ENCODE measurements at regions not wholly inside any gene's neighbourhood (a gene's known extent, or its start where the extent isn't known, plus 50 kb on each side); places are given as distances from the start of the nearest gene placed in this dataset.

DNA sequence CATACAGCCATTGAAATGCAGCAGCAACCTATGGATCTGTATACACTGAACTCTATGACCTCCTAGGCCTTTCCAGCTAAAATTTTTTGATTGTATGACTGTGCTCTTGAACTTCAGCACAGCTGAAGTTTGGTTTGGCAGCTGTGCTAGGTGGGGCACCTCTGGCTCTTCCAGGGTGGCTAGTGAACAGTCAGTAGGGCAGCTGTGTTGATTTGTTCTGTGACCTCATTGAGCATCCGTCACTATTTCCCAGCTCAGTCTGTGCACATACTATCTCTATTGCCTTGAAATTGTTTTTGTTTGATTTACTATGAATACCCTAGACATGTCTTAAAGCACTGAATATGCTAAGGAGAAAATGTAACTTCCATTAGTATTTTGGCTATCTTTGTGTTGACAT, 363.2 kb upstream of the NAALADL2 start (continued):
- no peak for TF ChIP-seq SIX5 (IDR thresholded peaks at IDR 0.05; ENCODE audit: low read depth, low read length)

DNA sequence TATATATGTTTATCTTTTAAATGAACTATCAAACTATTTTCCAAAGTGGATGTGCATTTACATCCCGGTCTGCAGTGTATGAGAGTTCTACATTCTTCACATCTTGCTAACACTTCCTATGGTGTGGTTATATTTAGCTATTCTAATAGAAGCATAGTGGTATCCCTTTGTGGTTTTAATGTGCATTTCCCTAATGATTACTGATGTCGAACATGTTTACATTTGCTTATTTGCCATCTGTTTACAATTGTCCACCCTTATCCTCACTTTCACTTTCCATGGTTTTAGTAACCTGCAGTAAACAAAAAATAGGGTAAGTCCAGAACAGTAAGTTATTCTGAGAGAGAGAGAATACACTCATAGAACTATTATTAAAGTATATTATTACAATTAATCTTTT, 360.5 kb upstream of the NAALADL2 start:
- Histone ChIP-seq H3K14ac (ENCODE audit: insufficient read length) (no peak overlapping the region), H3K56ac (replicated peaks; ENCODE audit: insufficient read length, low read depth, low read length) (no peak overlapping the region), H4K20me1 (replicated peaks in 1 of 2; ENCODE audit: control insufficient read depth in 1 of 2, insufficient read depth in 2 of 2, low read length in 2 of 2) (no peaks in the 10 kb centered on the region), H3K79me1 (ENCODE audit: low read depth, low read length) (no peaks in the 10 kb centered on the region), H3K9me3 (ENCODE audit: insufficient read depth in 2 of 2, low read depth in 1 of 2, low read length in 1 of 2) (no peaks in the 10 kb centered on the region), H2BK5ac (ENCODE audit: low read depth, low read length) (no peak overlapping the region), H3K23me2 (ENCODE audit: low read depth, low read length) (no peaks in the 10 kb centered on the region), H3K36me3 (ENCODE audit: control insufficient read depth in 2 of 4, insufficient read depth in 4 of 4, low read length in 3 of 4) (no peaks in the 10 kb centered on the region), H2BK15ac (ENCODE audit: low read length) (no peak overlapping the region), H3K79me2 (ENCODE audit: control insufficient read depth in 1 of 2, insufficient read depth in 2 of 2, low read length in 2 of 2) (no peaks in the 10 kb centered on the region), H4K8ac (ENCODE audit: extremely low read depth, insufficient read depth, low read length) (no peak overlapping the region), H2BK20ac (ENCODE audit: low read length) (no peak overlapping the region), H4K5ac (ENCODE audit: insufficient read length, low read depth, low read length) (no peak overlapping the region), H3K18ac (ENCODE audit: extremely low read depth, low read length) (no peak overlapping the region), H3K27me3 (replicated peaks in 1 of 4; ENCODE audit: control insufficient read depth in 3 of 4, extremely low read depth in 1 of 4, insufficient read depth in 3 of 4, low read length in 3 of 4) (no peaks in the 10 kb centered on the region), H3K4me2 (ENCODE audit: insufficient read depth in 1 of 2, low read depth in 2 of 2, low read length in 2 of 2) (no peak overlapping the region), H4K91ac (replicated peaks; ENCODE audit: insufficient read length, low read length) (no peak overlapping the region), H3K27ac (ENCODE audit: low read depth, low read length) (no peak overlapping the region), H3K4ac (replicated peaks; ENCODE audit: insufficient read length, low read depth, low read length) (no peak overlapping the region), H2AK5ac (ENCODE audit: low read depth, low read length) (no peak overlapping the region), H2AFZ (ENCODE audit: low read length) (no peak overlapping the region), H2BK120ac (replicated peaks; ENCODE audit: low read depth, low read length) (no peak overlapping the region), H3K9ac (replicated peaks in 1 of 4; ENCODE audit: extremely low read depth in 1 of 4, low read depth in 3 of 4, low read length in 3 of 4) (no peak overlapping the region), H2BK12ac (ENCODE audit: low read depth, low read length) (no peak overlapping the region), H3K23ac (ENCODE audit: insufficient read length) (no peak overlapping the region), H3K4me1 (replicated peaks in 1 of 4; ENCODE audit: control insufficient read depth in 3 of 4, insufficient read depth in 4 of 4, low read length in 3 of 4) (no peaks in the 10 kb centered on the region), H3K4me3 (ENCODE audit: extremely low read depth in 1 of 4, insufficient read depth in 2 of 4, low read depth in 3 of 4, low read length in 4 of 4) (no peak overlapping the region)
- ChIA-PET POLR2A (ENCODE audit: partially characterized antibody) (no interaction called here), CTCF (ENCODE audit: partially characterized antibody) (interaction anchor here (1.0 kb wide), 1 partner anchor 9 kb away, joined by 3 read pairs; no protein-coding TSS in a partner anchor)
- no peak for DNase-seq (ENCODE audit: low read depth in 1 of 2, low spot score in 2 of 2)
- WGBS, 2 experiments (ENCODE audit: extremely low coverage in 1 of 2, insufficient coverage in 1 of 2, insufficient read length in 1 of 2, insufficient replicate concordance in 2 of 2, low coverage in 1 of 2, low lambda C conversion rate in 2 of 2, missing lambda C conversion rate in 1 of 2), result 85% methylated on average over 2 of the region's 2 CpGs; no CpG with 5 or more reads in 1 of the 2 experiments
- FAIRE-seq, result no peak
- TF ChIP-seq RBBP5 (IDR thresholded peaks at IDR 0.05; ENCODE audit: borderline replicate concordance, low read depth, low read length) (no peak), SAP30 (IDR thresholded peaks at IDR 0.05; ENCODE audit: insufficient read depth, insufficient replicate concordance, low read length) (no peak), GTF2F1 (IDR thresholded peaks at IDR 0.05; ENCODE audit: borderline replicate concordance, low read depth, low read length) (no peak), CREB1 (IDR thresholded peaks at IDR 0.05) (no peak), MAFK (IDR thresholded peaks at IDR 0.05; ENCODE audit: low read depth, low read length) (no peak), TEAD4 (IDR thresholded peaks at IDR 0.05; ENCODE audit: low read depth, low read length) (no peak), CHD2 (IDR thresholded peaks at IDR 0.05; ENCODE audit: low read length) (no peak), CEBPB (IDR thresholded peaks at IDR 0.05; ENCODE audit: low read depth, low read length) (no peak), SP2 (IDR thresholded peaks at IDR 0.05; ENCODE audit: low read length) (no peak), SRF (IDR thresholded peaks at IDR 0.05; ENCODE audit: low read depth, low read length) (no peak)
- TF ChIP-seq, protein P1, sequence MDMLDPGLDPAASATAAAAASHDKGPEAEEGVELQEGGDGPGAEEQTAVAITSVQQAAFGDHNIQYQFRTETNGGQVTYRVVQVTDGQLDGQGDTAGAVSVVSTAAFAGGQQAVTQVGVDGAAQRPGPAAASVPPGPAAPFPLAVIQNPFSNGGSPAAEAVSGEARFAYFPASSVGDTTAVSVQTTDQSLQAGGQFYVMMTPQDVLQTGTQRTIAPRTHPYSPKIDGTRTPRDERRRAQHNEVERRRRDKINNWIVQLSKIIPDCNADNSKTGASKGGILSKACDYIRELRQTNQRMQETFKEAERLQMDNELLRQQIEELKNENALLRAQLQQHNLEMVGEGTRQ (IDR thresholded peaks at IDR 0.05; ENCODE audit: low read length), result no peak
- TF ChIP-seq, protein P2, sequence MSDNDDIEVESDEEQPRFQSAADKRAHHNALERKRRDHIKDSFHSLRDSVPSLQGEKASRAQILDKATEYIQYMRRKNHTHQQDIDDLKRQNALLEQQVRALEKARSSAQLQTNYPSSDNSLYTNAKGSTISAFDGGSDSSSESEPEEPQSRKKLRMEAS (IDR thresholded peaks at IDR 0.05), result no peak
